Daoy (cell line): ENCODE measurements at regions not wholly inside any gene's neighbourhood (a gene's known extent, or its start where the extent isn't known, plus 50 kb on each side); places are given as distances from the start of the nearest gene placed in this dataset.

Experiments used
- DNase-seq: peaks from one replicate; pipeline ENCODE4 v3.0.0-alpha.2; 2015; ENCODE audit warnings: low read depth

GRCh38 chr1:56313560-56313959 is 265.8 kb downstream of the PLPP3 start:
- no peak for DNase-seq

GRCh38 chr1:56311766-56312165 is 267.6 kb downstream of the PLPP3 start:
- no peak for DNase-seq

- no peak for DNase-seq
Observed at GRCh38 chr1:56310945-56311344, 268.4 kb downstream of the PLPP3 start.

- DNase-seq = no peak
Observed at GRCh38 chr1:56309065-56309464, 270.3 kb downstream of the PLPP3 start.

- peak; percentile 18 for DNase-seq
Observed at GRCh38 chr1:56304975-56305374, 274.4 kb downstream of the PLPP3 start.

GRCh38 chr1:56303805-56304204 is 275.6 kb downstream of the PLPP3 start:
- no peak for DNase-seq

GRCh38 chr1:56302878-56303277 is 276.5 kb downstream of the PLPP3 start:
- DNase-seq = peak; percentile 71

GRCh38 chr1:56301791-56302190 is 277.6 kb downstream of the PLPP3 start:
- DNase-seq = peak; percentile 87

GRCh38 chr1:56300836-56301235 is 278.5 kb downstream of the PLPP3 start:
- DNase-seq = no peak

- no peak for DNase-seq
Observed at GRCh38 chr1:56298866-56299265, 280.5 kb downstream of the PLPP3 start.

GRCh38 chr1:56297904-56298303 is 281.5 kb downstream of the PLPP3 start:
- no peak for DNase-seq

- no peak for DNase-seq
Observed at GRCh38 chr1:56297208-56297607, 282.2 kb downstream of the PLPP3 start.

- no peak for DNase-seq
Observed at GRCh38 chr1:56295949-56296929, 283.1 kb downstream of the PLPP3 start.

- DNase-seq = no peak
Observed at GRCh38 chr1:56291374-56291919, 287.9 kb downstream of the PLPP3 start.

GRCh38 chr1:56289260-56289659 is 290.1 kb downstream of the PLPP3 start:
- DNase-seq = no peak

- no peak for DNase-seq
Observed at GRCh38 chr1:56287721-56288120, 291.6 kb downstream of the PLPP3 start.

- no peak for DNase-seq
Observed at GRCh38 chr1:56286956-56287355, 292.4 kb downstream of the PLPP3 start.

- no peak for DNase-seq
Observed at GRCh38 chr1:56286506-56286905, 292.9 kb downstream of the PLPP3 start.

- no peak for DNase-seq
Observed at GRCh38 chr1:56285554-56286402, 293.6 kb downstream of the PLPP3 start.

- DNase-seq = no peak
Observed at GRCh38 chr1:56284928-56285327, 294.4 kb downstream of the PLPP3 start.

GRCh38 chr1:56278061-56278460 is 301.3 kb downstream of the PLPP3 start:
- DNase-seq = no peak

GRCh38 chr1:56268519-56269140 is 310.7 kb downstream of the PLPP3 start:
- DNase-seq = no peak
